Activated CD4-positive, alpha-beta T cell treated with anti-CD3 and anti-CD28 coated beads, Interleukin-2, amount 10 ng/mL, durations not matched to agents 24 days and 14 days (primary cell): ENCODE measurements at regions not wholly inside any gene's neighbourhood (a gene's known extent, or its start where the extent isn't known, plus 50 kb on each side); places are given as distances from the start of the nearest gene placed in this dataset.

Source experiments
- DNase-seq: peaks from one replicate; pipeline ENCODE4 v3.0.0; 2022
- H3K27ac Mint-ChIP-seq: one replicate; pipeline ENCODE4 v1.8.0; 2022; ENCODE audit warnings: mild to moderate bottlenecking, mixed read lengths
- H3K27me3 Mint-ChIP-seq: one replicate; pipeline ENCODE4 v1.8.0; 2022; ENCODE audit warnings: mixed read lengths
- H3K36me3 Mint-ChIP-seq: one replicate; pipeline ENCODE4 v1.8.0; 2022; ENCODE audit warnings: low read depth, mild to moderate bottlenecking, mixed read lengths
- H3K4me1 Mint-ChIP-seq: one replicate; pipeline ENCODE4 v1.8.0; 2021; ENCODE audit warnings: mixed read lengths
- H3K4me3 Mint-ChIP-seq: one replicate; pipeline ENCODE4 v1.8.0; 2022; ENCODE audit warnings: mild to moderate bottlenecking, moderate library complexity, mixed read lengths
- H3K9me3 Mint-ChIP-seq: one replicate; pipeline ENCODE4 v1.8.0; 2021; ENCODE audit warnings: mixed read lengths
- intact Hi-C: fragments of 100-400 bp; cut with micrococcal nuclease; formaldehyde crosslinking; loops from one replicate; pipeline ENCODE4 v1.15.1; 2023

DNA sequence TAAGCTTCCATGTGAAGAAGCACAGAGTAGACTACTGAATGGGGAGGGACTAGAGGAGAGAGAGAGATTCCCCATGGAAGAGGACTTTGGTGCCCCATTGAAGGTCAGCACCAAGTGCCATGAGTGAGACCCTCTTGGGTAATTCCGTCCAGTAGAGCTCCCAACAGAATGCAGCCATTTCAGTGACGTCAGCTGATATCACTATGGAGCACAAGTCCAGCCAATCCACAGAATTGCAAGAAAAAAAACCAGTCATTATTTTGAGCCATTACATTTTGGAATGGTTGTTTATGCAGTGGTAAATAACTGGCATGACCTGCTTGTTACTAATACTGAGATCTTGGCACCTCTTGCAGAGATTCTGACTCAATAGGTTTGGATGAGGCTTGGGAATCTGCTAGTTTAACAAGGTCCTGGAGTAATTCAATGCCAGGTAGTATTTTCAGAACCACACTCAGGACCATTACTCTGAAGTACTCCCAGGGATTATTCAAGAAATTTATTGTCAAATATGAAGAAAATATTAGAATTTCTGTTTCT lies 52.6 kb upstream of the SP8 start:
- Mint-ChIP-seq H3K4me3 (no peak overlapping the region), H3K36me3 (no peaks in the 10 kb centered on the region), H3K9me3 (no peaks in the 10 kb centered on the region), H3K27me3 (no peaks in the 10 kb centered on the region), H3K4me1 (no peaks in the 10 kb centered on the region), H3K27ac (no peak overlapping the region)
- peak; percentile 23 for DNase-seq
- intact Hi-C loops, result no loop called here

DNA sequence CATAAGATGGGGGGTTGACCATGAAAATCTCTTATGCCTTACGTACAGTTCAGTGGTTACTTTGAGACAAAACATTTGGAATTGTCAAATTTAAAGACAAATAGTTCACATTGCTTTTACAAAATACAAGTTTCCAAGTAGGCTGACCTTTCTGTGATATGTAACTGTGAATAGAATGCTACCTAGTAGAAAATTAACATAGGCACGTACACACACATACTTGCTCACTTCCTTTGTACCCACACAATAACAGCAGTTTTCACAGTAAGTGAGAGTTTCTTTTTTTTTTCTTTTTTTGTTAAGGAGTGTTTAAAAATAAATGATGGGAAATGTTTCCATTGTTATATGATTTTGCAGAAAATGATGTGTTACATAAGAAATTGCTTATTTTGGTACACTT lies 53.3 kb upstream of the SP8 start:
- Mint-ChIP-seq H3K4me3 (no peak overlapping the region), H3K4me1 (no peaks in the 10 kb centered on the region), H3K36me3 (no peaks in the 10 kb centered on the region), H3K27ac (no peak overlapping the region), H3K27me3 (no peaks in the 10 kb centered on the region), H3K9me3 (no peaks in the 10 kb centered on the region)
- no peak for DNase-seq
- intact Hi-C loops, result no loop called here

DNA sequence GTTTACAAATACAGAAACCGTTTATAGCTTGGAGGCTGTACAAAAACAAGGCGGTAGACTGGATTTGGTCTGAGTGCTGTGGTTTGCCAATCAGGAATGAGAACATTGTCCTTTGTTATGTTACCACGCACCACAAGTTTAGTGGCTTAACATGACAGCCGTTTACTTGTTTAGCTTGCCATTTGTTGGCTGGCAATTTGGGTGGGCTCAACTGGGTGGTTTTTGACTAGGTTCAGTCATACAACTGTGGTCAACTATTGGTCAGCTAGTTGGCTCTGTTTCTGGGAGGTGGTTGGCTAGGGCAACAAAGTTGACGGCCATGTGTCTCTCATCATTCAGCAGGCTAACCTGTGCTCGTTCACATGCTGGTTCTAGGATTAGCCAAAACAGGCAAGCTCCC lies 60.1 kb upstream of the SP8 start:
- intact Hi-C loops, result no loop called here
- H3K4me1 Mint-ChIP-seq, result no peaks in the 10 kb centered on the region
- H3K4me3 Mint-ChIP-seq, result no peak overlapping the region
- DNase-seq, result peak; percentile 36
- no peaks in the 10 kb centered on the region for H3K9me3 Mint-ChIP-seq
- no peak overlapping the region for H3K27ac Mint-ChIP-seq
- no peaks in the 10 kb centered on the region for H3K36me3 Mint-ChIP-seq
- H3K27me3 Mint-ChIP-seq, result no peaks in the 10 kb centered on the region

GRCh38 chr7:20858951-20859350 lies 72.3 kb upstream of the SP8 start:
- H3K27ac Mint-ChIP-seq, result no peak overlapping the region
- no peaks in the 10 kb centered on the region for H3K27me3 Mint-ChIP-seq
- no peaks in the 10 kb centered on the region for H3K9me3 Mint-ChIP-seq
- H3K36me3 Mint-ChIP-seq, result no peaks in the 10 kb centered on the region
- H3K4me1 Mint-ChIP-seq, result no peaks in the 10 kb centered on the region
- no peak overlapping the region for H3K4me3 Mint-ChIP-seq
- intact Hi-C loops, result no loop called here
- peak; percentile 31 for DNase-seq

DNA sequence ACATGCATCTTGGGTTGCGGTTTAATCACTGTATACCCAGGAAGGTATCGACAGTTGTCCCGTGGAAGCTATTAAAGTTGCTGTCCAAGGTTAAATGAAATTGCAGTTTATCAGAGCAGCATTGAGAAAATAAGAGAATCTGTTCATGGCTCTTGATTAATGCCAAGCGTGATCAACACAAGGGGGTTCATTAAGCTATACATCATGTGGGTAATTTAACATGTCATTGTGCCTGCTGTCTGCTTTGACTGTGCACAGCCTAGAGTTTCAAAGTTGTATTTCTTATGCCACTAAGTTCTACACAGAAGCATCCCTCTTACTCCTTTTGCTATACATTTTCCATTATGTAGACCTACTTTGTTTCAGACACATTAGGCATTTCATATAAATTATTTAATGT lies 74.8 kb upstream of the SP8 start:
- no peaks in the 10 kb centered on the region for H3K27me3 Mint-ChIP-seq
- no peak overlapping the region for H3K27ac Mint-ChIP-seq
- intact Hi-C loops, result no loop called here
- no peaks in the 10 kb centered on the region for H3K4me1 Mint-ChIP-seq
- peak; percentile 8 for DNase-seq
- H3K36me3 Mint-ChIP-seq, result no peaks in the 10 kb centered on the region
- no peaks in the 10 kb centered on the region for H3K9me3 Mint-ChIP-seq
- H3K4me3 Mint-ChIP-seq, result no peak overlapping the region

- intact Hi-C loops, result no loop called here
- DNase-seq, result peak; percentile 3
- no peaks in the 10 kb centered on the region for H3K36me3 Mint-ChIP-seq
- H3K9me3 Mint-ChIP-seq, result no peaks in the 10 kb centered on the region
- no peak overlapping the region for H3K27ac Mint-ChIP-seq
- H3K4me3 Mint-ChIP-seq, result no peak overlapping the region
- no peaks in the 10 kb centered on the region for H3K4me1 Mint-ChIP-seq
- H3K27me3 Mint-ChIP-seq, result no peaks in the 10 kb centered on the region
Observed at GRCh38 chr7:20862554-20862953, 75.9 kb upstream of the SP8 start.

DNA sequence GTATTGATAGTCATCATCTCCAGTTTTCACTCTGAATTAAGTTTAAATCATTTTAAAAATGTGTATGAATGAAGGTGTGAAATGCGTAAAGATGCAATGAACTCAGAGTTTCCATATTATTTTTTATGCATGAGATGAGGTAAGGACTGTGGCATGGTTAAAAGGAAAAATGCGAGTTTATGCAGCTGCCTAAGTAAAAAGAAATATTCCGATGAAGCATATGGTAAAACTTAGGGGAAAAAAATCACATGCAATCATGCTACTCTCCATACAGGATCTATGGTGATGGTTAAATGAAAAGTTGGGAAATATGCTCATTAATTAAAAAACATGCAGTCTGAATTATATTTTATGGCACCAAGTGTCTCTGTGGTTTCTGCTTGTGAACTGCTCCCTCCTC lies 77.5 kb upstream of the SP8 start:
- DNase-seq, result peak; percentile 3
- Mint-ChIP-seq H3K9me3 (no peaks in the 10 kb centered on the region), H3K4me1 (no peaks in the 10 kb centered on the region), H3K4me3 (no peak overlapping the region), H3K27ac (no peak overlapping the region), H3K27me3 (no peaks in the 10 kb centered on the region), H3K36me3 (no peaks in the 10 kb centered on the region)
- intact Hi-C loops, result no loop called here

GRCh38 chr7:20865684-20866083 lies 79.0 kb upstream of the SP8 start:
- no peaks in the 10 kb centered on the region for H3K9me3 Mint-ChIP-seq
- no peak overlapping the region for H3K27ac Mint-ChIP-seq
- H3K4me1 Mint-ChIP-seq, result no peaks in the 10 kb centered on the region
- H3K36me3 Mint-ChIP-seq, result no peaks in the 10 kb centered on the region
- no peak overlapping the region for H3K4me3 Mint-ChIP-seq
- no peaks in the 10 kb centered on the region for H3K27me3 Mint-ChIP-seq
- intact Hi-C loops, result no loop called here
- peak; percentile 45 for DNase-seq

- Mint-ChIP-seq H3K4me3 (no peak overlapping the region), H3K27me3 (no peaks in the 10 kb centered on the region), H3K4me1 (no peaks in the 10 kb centered on the region), H3K36me3 (no peaks in the 10 kb centered on the region), H3K27ac (no peak overlapping the region), H3K9me3 (no peaks in the 10 kb centered on the region)
- intact Hi-C loops, result no loop called here
- no peak for DNase-seq
Observed at GRCh38 chr7:20870977-20871376, 84.3 kb upstream of the SP8 start.

DNA sequence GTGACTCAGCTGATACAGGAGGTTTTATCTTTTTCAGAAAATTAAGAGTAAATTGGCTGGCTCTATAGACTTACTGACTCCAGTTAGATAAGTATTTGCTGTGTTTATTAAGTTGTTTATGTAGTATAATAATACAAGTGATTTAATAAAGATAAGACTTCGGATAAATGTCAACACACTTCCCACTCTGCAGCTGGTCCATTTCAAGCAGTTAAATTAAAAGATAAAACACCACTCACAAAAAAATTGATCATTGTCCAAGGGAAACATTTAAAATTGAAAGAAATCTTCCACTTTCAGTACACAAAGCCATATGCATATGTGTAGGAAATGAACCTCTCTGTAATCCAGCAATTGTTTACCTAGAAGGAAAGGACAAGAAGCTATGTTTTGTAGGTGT lies 106.1 kb upstream of the SP8 start:
- Mint-ChIP-seq H3K27me3 (no peaks in the 10 kb centered on the region), H3K36me3 (no peaks in the 10 kb centered on the region), H3K4me1 (no peaks in the 10 kb centered on the region), H3K9me3 (peaks cover 8% of the 10 kb centered on the region), H3K4me3 (no peak overlapping the region), H3K27ac (no peak overlapping the region)
- DNase-seq, result no peak
- intact Hi-C loops, result no loop called here

- H3K9me3 Mint-ChIP-seq, result no peaks in the 10 kb centered on the region
- intact Hi-C loops, result no loop called here
Observed at GRCh38 chr7:20894806-20895205, 108.1 kb upstream of the SP8 start.

DNA sequence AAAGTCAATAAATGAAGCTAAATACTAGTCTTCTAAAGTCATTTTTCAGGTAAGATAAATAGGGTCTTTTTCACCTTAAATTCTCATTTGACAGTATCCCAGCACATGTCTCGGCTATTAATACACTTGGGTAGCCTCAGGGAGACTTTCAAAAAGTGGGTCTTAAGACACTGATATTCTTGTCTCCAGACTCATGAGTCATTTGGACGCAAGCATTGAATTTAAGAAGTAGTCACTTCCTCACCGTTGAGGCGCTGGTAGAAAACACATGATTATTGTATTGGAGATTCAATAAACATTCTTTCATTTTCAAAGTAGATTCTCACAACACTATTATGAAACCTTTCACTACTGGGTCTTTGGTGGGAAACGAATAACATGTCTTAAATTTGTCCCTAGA lies 108.9 kb upstream of the SP8 start:
- no peak for DNase-seq
- Mint-ChIP-seq H3K4me1 (no peaks in the 10 kb centered on the region), H3K27me3 (no peaks in the 10 kb centered on the region), H3K9me3 (no peaks in the 10 kb centered on the region), H3K36me3 (no peaks in the 10 kb centered on the region), H3K27ac (no peak overlapping the region), H3K4me3 (no peak overlapping the region)
- intact Hi-C loops, result no loop called here

More at GRCh38 chr7:20894806-20895205, 108.1 kb upstream of the SP8 start:
- Mint-ChIP-seq H3K36me3 (no peaks in the 10 kb centered on the region), H3K4me1 (no peaks in the 10 kb centered on the region), H3K4me3 (no peak overlapping the region), H3K27me3 (no peaks in the 10 kb centered on the region), H3K27ac (no peak overlapping the region)
- no peak for DNase-seq

DNA sequence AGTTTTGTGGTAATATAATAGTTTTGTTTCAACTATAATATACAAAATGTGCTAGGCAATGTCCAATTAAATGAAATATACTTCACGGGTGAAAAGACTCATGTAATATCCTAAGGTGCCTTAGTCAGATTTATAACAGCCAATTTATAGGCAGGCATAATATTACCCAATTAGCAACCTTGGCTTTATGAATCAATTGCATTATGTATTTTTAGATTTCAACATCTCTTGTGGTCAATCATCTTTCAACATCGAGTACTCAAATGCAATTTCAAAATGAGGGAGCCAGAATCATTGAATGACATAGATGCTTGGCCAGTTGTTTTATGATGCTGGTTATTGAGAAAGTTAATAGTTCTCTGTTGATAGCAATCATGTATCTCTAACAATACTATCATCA lies 110.3 kb upstream of the SP8 start:
- Mint-ChIP-seq H3K4me1 (no peaks in the 10 kb centered on the region), H3K27me3 (no peaks in the 10 kb centered on the region), H3K36me3 (no peaks in the 10 kb centered on the region), H3K27ac (no peak overlapping the region), H3K9me3 (no peaks in the 10 kb centered on the region), H3K4me3 (no peak overlapping the region)
- DNase-seq, result no peak
- intact Hi-C loops, result no loop called here

DNA sequence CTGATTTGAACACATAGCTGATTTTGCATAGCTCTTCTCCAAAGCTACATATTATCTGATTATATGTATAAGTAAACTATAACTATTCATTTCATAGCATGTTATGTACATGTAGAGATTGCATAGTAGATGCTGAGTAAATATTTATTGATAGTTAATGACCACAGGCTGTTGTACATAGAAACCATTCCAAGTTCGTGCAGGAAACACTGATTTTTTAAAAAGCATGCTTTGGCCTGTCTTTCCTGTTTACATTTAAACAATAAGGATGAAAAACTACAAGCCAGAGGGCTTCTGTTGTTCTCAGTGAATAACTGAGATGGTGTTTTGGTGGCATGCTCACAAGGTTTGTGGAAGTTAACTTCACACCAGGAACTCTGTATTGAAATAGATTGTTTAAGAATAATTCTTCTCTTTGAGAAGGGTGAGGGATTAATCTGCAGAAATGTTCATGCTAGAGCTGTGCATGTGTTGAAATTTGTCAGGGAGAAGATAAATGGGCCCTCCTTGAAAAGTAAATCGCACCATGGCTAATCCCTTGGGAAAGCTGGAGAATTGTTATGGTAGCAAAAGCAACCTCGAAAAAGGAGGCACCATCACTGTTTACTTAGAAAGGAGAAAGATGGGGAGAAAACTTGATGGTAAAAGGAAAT lies 120.2 kb upstream of the SP8 start:
- Mint-ChIP-seq H3K27ac (no peak overlapping the region), H3K27me3 (no peaks in the 10 kb centered on the region), H3K9me3 (no peaks in the 10 kb centered on the region), H3K36me3 (no peaks in the 10 kb centered on the region), H3K4me3 (no peak overlapping the region), H3K4me1 (no peaks in the 10 kb centered on the region)
- DNase-seq, result no peak
- intact Hi-C loops, result no loop called here

DNA sequence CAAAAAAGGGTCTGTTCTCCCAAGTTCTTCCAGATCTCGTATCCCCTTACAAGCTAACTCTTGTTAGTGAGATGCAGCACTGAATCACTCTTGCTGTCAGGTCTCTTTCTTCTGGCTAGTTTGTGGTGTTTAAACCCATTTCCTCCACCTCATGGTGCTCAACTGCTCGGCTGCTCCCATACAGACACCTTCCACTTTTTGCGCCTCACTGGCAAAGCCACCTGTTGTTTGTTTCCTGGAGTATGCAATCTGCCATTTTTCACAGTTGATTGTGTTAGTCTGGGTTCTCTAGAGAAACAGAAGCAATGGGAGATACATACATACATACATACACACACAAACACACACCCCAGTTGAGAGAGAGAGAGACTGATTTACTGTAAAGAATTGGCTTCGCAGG lies 124.4 kb upstream of the SP8 start:
- intact Hi-C loops, result no loop called here
- no peaks in the 10 kb centered on the region for H3K4me1 Mint-ChIP-seq

More for the DNA sequence above, 124.4 kb upstream of the SP8 start:
- no peaks in the 10 kb centered on the region for H3K36me3 Mint-ChIP-seq
- no peak overlapping the region for H3K27ac Mint-ChIP-seq
- DNase-seq, result no peak
- H3K9me3 Mint-ChIP-seq, result no peaks in the 10 kb centered on the region
- H3K4me3 Mint-ChIP-seq, result no peak overlapping the region
- H3K27me3 Mint-ChIP-seq, result no peaks in the 10 kb centered on the region
